ENCODE measurements at regions not wholly inside any gene's neighbourhood (a gene's known extent, or its start where the extent isn't known, plus 50 kb on each side); places are given as distances from the start of the nearest gene placed in this dataset.

DNA sequence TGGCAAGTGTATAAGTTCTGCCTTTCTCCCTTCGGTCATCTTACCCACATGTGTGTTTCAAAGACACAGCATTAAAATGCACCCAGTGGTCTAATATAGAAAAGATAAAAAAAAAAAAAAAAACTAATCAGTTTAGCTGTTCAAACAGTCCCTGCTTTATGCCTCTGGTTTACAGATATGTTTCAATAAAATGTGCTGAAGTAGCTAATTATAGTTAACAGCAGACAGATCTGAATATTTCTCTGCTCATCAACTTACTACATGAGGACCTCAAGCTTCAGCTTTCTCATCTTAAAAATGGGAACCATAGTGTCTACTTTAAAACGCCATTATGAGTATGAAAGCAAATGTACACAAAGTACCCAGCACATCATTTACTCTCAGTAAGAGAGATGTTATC lies 280.6 kb upstream of the DEFB112 start:
- ATAC-seq: no peak
- no peak for TF ChIP-seq ZNF565 (CRISPR knock-in tag; conservative IDR thresholded peaks at IDR 0.05; ENCODE audit: low read depth)
- TF ChIP-seq TOX (CRISPR knock-in tag; IDR thresholded peaks at IDR 0.05; ENCODE audit: borderline replicate concordance): no peak

DNA sequence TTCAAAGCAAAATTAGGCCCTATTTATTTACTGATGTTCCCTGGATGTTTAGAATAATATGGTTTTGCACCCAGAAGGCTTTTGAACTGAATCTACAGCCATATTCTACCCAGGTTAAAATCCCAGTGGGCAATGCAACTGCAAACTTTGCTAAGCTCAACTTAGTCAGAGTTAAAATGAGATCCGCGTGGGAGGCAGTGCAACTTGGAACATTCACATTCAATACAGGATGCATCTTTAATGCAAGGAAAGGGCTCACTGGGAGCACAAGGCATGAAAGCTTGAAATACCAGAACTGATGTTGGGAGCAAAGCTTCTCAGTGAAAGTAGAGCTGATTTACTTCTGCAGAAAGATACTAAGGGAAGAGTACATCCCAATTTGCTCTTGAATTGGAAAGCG lies 281.2 kb upstream of the DEFB112 start:
- no peak for ATAC-seq
- TF ChIP-seq, protein P1, sequence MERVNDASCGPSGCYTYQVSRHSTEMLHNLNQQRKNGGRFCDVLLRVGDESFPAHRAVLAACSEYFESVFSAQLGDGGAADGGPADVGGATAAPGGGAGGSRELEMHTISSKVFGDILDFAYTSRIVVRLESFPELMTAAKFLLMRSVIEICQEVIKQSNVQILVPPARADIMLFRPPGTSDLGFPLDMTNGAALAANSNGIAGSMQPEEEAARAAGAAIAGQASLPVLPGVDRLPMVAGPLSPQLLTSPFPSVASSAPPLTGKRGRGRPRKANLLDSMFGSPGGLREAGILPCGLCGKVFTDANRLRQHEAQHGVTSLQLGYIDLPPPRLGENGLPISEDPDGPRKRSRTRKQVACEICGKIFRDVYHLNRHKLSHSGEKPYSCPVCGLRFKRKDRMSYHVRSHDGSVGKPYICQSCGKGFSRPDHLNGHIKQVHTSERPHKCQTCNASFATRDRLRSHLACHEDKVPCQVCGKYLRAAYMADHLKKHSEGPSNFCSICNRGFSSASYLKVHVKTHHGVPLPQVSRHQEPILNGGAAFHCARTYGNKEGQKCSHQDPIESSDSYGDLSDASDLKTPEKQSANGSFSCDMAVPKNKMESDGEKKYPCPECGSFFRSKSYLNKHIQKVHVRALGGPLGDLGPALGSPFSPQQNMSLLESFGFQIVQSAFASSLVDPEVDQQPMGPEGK (CRISPR knock-in tag; IDR thresholded peaks at IDR 0.05; ENCODE audit: borderline replicate concordance): no peak
- TF ChIP-seq PPARA (CRISPR knock-in tag; IDR thresholded peaks at IDR 0.05; ENCODE audit: borderline replicate concordance) (no peak), ZNF70 (CRISPR knock-in tag; IDR thresholded peaks at IDR 0.05) (no peak), ESRRG (CRISPR knock-in tag; IDR thresholded peaks at IDR 0.05) (no peak), TSHZ2 (CRISPR knock-in tag; IDR thresholded peaks at IDR 0.05) (no peak), ZFP30 (CRISPR knock-in tag; IDR thresholded peaks at IDR 0.05) (no peak), OSR1 (CRISPR knock-in tag; IDR thresholded peaks at IDR 0.05) (no peak), TCF4 (CRISPR knock-in tag; IDR thresholded peaks at IDR 0.05; ENCODE audit: borderline replicate concordance) (no peak), ZFP3 (CRISPR knock-in tag; IDR thresholded peaks at IDR 0.05) (no peak), POU6F1 (CRISPR knock-in tag; IDR thresholded peaks at IDR 0.05; ENCODE audit: borderline replicate concordance, low read depth) (no peak), ZNF565 (CRISPR knock-in tag; conservative IDR thresholded peaks at IDR 0.05; ENCODE audit: low read depth) (no peak), GLIS3 (CRISPR knock-in tag; IDR thresholded peaks at IDR 0.05) (no peak)
- TF ChIP-seq, protein P2, sequence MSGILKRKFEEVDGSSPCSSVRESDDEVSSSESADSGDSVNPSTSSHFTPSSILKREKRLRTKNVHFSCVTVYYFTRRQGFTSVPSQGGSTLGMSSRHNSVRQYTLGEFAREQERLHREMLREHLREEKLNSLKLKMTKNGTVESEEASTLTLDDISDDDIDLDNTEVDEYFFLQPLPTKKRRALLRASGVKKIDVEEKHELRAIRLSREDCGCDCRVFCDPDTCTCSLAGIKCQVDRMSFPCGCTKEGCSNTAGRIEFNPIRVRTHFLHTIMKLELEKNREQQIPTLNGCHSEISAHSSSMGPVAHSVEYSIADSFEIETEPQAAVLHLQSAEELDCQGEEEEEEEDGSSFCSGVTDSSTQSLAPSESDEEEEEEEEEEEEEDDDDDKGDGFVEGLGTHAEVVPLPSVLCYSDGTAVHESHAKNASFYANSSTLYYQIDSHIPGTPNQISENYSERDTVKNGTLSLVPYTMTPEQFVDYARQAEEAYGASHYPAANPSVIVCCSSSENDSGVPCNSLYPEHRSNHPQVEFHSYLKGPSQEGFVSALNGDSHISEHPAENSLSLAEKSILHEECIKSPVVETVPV (CRISPR knock-in tag; IDR thresholded peaks at IDR 0.05): no peak

GRCh38 chr6:50333696-50334095 lies 284.0 kb upstream of the DEFB112 start:
- no peak for ATAC-seq
- TF ChIP-seq TOX (CRISPR knock-in tag; IDR thresholded peaks at IDR 0.05; ENCODE audit: borderline replicate concordance): no peak
- TF ChIP-seq ZFP3 (CRISPR knock-in tag; IDR thresholded peaks at IDR 0.05): no peak
- TF ChIP-seq ISL1 (CRISPR knock-in tag; IDR thresholded peaks at IDR 0.05): no peak
- no peak for TF ChIP-seq ESRRG (CRISPR knock-in tag; IDR thresholded peaks at IDR 0.05)
- TF ChIP-seq ZNF8 (CRISPR knock-in tag; IDR thresholded peaks at IDR 0.05): no peak
- no peak for TF ChIP-seq ZNF70 (CRISPR knock-in tag; IDR thresholded peaks at IDR 0.05)

GRCh38 chr6:50337532-50338122 lies 287.9 kb upstream of the DEFB112 start:
- TF ChIP-seq ZNF8 (CRISPR knock-in tag; IDR thresholded peaks at IDR 0.05): no peak
- TF ChIP-seq SNAI2 (CRISPR knock-in tag; IDR thresholded peaks at IDR 0.05): no peak
- no peak for TF ChIP-seq PPARA (CRISPR knock-in tag; IDR thresholded peaks at IDR 0.05; ENCODE audit: borderline replicate concordance)
- TF ChIP-seq TOX (CRISPR knock-in tag; IDR thresholded peaks at IDR 0.05; ENCODE audit: borderline replicate concordance): no peak
- no peak for TF ChIP-seq CSDC2 (CRISPR knock-in tag; IDR thresholded peaks at IDR 0.05)
- TF ChIP-seq TSHZ2 (CRISPR knock-in tag; IDR thresholded peaks at IDR 0.05): no peak
- no peak for TF ChIP-seq RARB (CRISPR knock-in tag; IDR thresholded peaks at IDR 0.05)
- TF ChIP-seq ZFP30 (CRISPR knock-in tag; IDR thresholded peaks at IDR 0.05): no peak
- TF ChIP-seq TCF4 (CRISPR knock-in tag; IDR thresholded peaks at IDR 0.05; ENCODE audit: borderline replicate concordance): no peak
- TF ChIP-seq, protein P2 (CRISPR knock-in tag; IDR thresholded peaks at IDR 0.05): no peak
- TF ChIP-seq ARNTL (CRISPR knock-in tag; IDR thresholded peaks at IDR 0.05; ENCODE audit: borderline replicate concordance, low read depth): no peak
- TF ChIP-seq ZFP3 (CRISPR knock-in tag; IDR thresholded peaks at IDR 0.05): no peak
- ATAC-seq: no peak

Data from SK-N-SH treated with all-trans-retinoic acid at 6 μM for 48 hours (cell line).